SK-N-SH treated with all-trans-retinoic acid at 6 μM for 48 hours (cell line): ENCODE measurements at regions not wholly inside any gene's neighbourhood (a gene's known extent, or its start where the extent isn't known, plus 50 kb on each side); places are given as distances from the start of the nearest gene placed in this dataset.

Experiments
- ARNTL ChIP-seq: fragments of 450-650 bp; formaldehyde crosslinking; IDR thresholded peaks from 2 replicates; pipeline ENCODE4 v1.5.0; 2020; ENCODE audit warnings: low read depth, mild to moderate bottlenecking, moderate library complexity, borderline replicate concordance
- BACH2 ChIP-seq: fragments of 250-450 bp; sonication (Bioruptor Pico); IDR thresholded peaks from 2 replicates; pipeline ENCODE4 v1.9.0; 2021; ENCODE audit warnings: mild to moderate bottlenecking, borderline replicate concordance
- CSDC2 ChIP-seq: fragments of 250-450 bp; sonication (Bioruptor Pico); IDR thresholded peaks from 2 replicates; pipeline ENCODE4 v1.5.0; 2020; ENCODE audit warnings: mild to moderate bottlenecking, moderate library complexity
- GLIS3 ChIP-seq: fragments of 250-450 bp; sonication (Bioruptor Pico); IDR thresholded peaks from 2 replicates; pipeline ENCODE4 v1.5.0; 2020; ENCODE audit warnings: mild to moderate bottlenecking, moderate library complexity
- ISL1 ChIP-seq: fragments of 250-450 bp; sonication (Bioruptor Pico); IDR thresholded peaks from 2 replicates; pipeline ENCODE4 v2.1.2; 2022; ENCODE audit warnings: mild to moderate bottlenecking, moderate library complexity
- OSR1 ChIP-seq: fragments of 250-450 bp; sonication (Bioruptor Pico); IDR thresholded peaks from 2 replicates; pipeline ENCODE4 v1.8.0; 2022; ENCODE audit warnings: moderate library complexity, mild to moderate bottlenecking, inconsistent platforms
- PPARA ChIP-seq: fragments of 250-450 bp; sonication (Bioruptor Pico); IDR thresholded peaks from 2 replicates; pipeline ENCODE4 v1.5.0; 2020; ENCODE audit warnings: mild to moderate bottlenecking, borderline replicate concordance
- SNAI2 ChIP-seq: fragments of 250-450 bp; sonication (Bioruptor Pico); IDR thresholded peaks from 2 replicates; pipeline ENCODE4 v1.5.0; 2020; ENCODE audit warnings: mild to moderate bottlenecking, moderate library complexity
- TOX ChIP-seq: fragments of 250-450 bp; sonication (Bioruptor Pico); IDR thresholded peaks from 2 replicates; pipeline ENCODE4 v1.8.0; 2021; ENCODE audit warnings: mild to moderate bottlenecking, moderate library complexity, borderline replicate concordance
- ZFP3 ChIP-seq: fragments of 250-450 bp; sonication (Bioruptor Pico); IDR thresholded peaks from 2 replicates; pipeline ENCODE4 v1.5.0; 2020; ENCODE audit warnings: mild to moderate bottlenecking, moderate library complexity
- ZFP30 ChIP-seq: fragments of 450-650 bp; formaldehyde crosslinking; IDR thresholded peaks from 2 replicates; pipeline ENCODE4 v1.5.0; 2022; ENCODE audit warnings: mild to moderate bottlenecking, moderate library complexity
- ZNF565 ChIP-seq: fragments of 450-650 bp; formaldehyde crosslinking; conservative IDR thresholded peaks from 2 replicates; pipeline ENCODE4 v1.5.0; 2020; ENCODE audit warnings: low read depth, mild to moderate bottlenecking, moderate library complexity
- TF ChIP-seq, protein P1 (sequence below): fragments of 250-450 bp; sonication (Bioruptor Pico); IDR thresholded peaks from 2 replicates; pipeline ENCODE4 v1.8.0; 2020; ENCODE audit warnings: mild to moderate bottlenecking, moderate library complexity, borderline replicate concordance

GRCh38 chrX:40318801-40319200 lies 221.0 kb upstream of the BCOR start:
- TF ChIP-seq, protein P1, sequence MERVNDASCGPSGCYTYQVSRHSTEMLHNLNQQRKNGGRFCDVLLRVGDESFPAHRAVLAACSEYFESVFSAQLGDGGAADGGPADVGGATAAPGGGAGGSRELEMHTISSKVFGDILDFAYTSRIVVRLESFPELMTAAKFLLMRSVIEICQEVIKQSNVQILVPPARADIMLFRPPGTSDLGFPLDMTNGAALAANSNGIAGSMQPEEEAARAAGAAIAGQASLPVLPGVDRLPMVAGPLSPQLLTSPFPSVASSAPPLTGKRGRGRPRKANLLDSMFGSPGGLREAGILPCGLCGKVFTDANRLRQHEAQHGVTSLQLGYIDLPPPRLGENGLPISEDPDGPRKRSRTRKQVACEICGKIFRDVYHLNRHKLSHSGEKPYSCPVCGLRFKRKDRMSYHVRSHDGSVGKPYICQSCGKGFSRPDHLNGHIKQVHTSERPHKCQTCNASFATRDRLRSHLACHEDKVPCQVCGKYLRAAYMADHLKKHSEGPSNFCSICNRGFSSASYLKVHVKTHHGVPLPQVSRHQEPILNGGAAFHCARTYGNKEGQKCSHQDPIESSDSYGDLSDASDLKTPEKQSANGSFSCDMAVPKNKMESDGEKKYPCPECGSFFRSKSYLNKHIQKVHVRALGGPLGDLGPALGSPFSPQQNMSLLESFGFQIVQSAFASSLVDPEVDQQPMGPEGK: no peak
- TF ChIP-seq GLIS3: no peak
- TF ChIP-seq ZNF565: no peak
- no peak for TF ChIP-seq ARNTL (CRISPR knock-in tag)
- no peak for TF ChIP-seq ZFP3 (CRISPR knock-in tag)
- TF ChIP-seq ZFP30 (CRISPR knock-in tag): no peak
- TF ChIP-seq PPARA: no peak
- no peak for TF ChIP-seq OSR1 (CRISPR knock-in tag)
- TF ChIP-seq SNAI2 (CRISPR knock-in tag): no peak
- TF ChIP-seq BACH2 (CRISPR knock-in tag): no peak
- TF ChIP-seq CSDC2 (CRISPR knock-in tag): no peak
- TF ChIP-seq ISL1 (CRISPR knock-in tag): no peak
- TF ChIP-seq TOX (CRISPR knock-in tag): no peak
